ENCODE measurements at regions not wholly inside any gene's neighbourhood (a gene's known extent, or its start where the extent isn't known, plus 50 kb on each side); places are given as distances from the start of the nearest gene placed in this dataset.

GRCh38 chr9:13480693-13481092, 201.2 kb upstream of the MPDZ start:
- H3K27ac ChIP-seq: no peak overlapping the region
- TF ChIP-seq ZFX (IDR thresholded peaks at IDR 0.05; ENCODE audit: borderline replicate concordance) (no peak), CTCF (IDR thresholded peaks at IDR 0.05) (no peak)

- H3K27ac ChIP-seq: no peak overlapping the region
- TF ChIP-seq CTCF (IDR thresholded peaks at IDR 0.05): no peak
- no peak for TF ChIP-seq ZFX (IDR thresholded peaks at IDR 0.05; ENCODE audit: borderline replicate concordance)
Observed at GRCh38 chr9:13479096-13479495, 199.6 kb upstream of the MPDZ start.

- no peak overlapping the region for H3K27ac ChIP-seq
- TF ChIP-seq ZFX (IDR thresholded peaks at IDR 0.05; ENCODE audit: borderline replicate concordance) (no peak), CTCF (IDR thresholded peaks at IDR 0.05) (no peak)
Observed at GRCh38 chr9:13478639-13479038, 199.1 kb upstream of the MPDZ start.

GRCh38 chr9:13478160-13478559, 198.7 kb upstream of the MPDZ start:
- H3K27ac ChIP-seq: no peak overlapping the region
- TF ChIP-seq ZFX (IDR thresholded peaks at IDR 0.05; ENCODE audit: borderline replicate concordance) (no peak), CTCF (IDR thresholded peaks at IDR 0.05) (no peak)

- TF ChIP-seq ZFX (IDR thresholded peaks at IDR 0.05; ENCODE audit: borderline replicate concordance) (no peak), CTCF (IDR thresholded peaks at IDR 0.05) (no peak)
- no peak overlapping the region for H3K27ac ChIP-seq
Observed at GRCh38 chr9:13470836-13471235, 191.3 kb upstream of the MPDZ start.

GRCh38 chr9:13467157-13467556, 187.7 kb upstream of the MPDZ start:
- TF ChIP-seq ZFX (IDR thresholded peaks at IDR 0.05; ENCODE audit: borderline replicate concordance) (no peak), CTCF (IDR thresholded peaks at IDR 0.05) (no peak)
- H3K27ac ChIP-seq: no peak overlapping the region

- H3K27ac ChIP-seq: no peak overlapping the region
- TF ChIP-seq ZFX (IDR thresholded peaks at IDR 0.05; ENCODE audit: borderline replicate concordance) (no peak), CTCF (IDR thresholded peaks at IDR 0.05) (no peak)
Observed at GRCh38 chr9:13461414-13461991, 182.0 kb upstream of the MPDZ start.
